Nephron (organoid): ENCODE measurements at regions not wholly inside any gene's neighbourhood (a gene's known extent, or its start where the extent isn't known, plus 50 kb on each side); places are given as distances from the start of the nearest gene placed in this dataset.

Experiments used
- H3K27ac Mint-ChIP-seq, 3 experiments: 2 replicates each; pipeline ENCODE4 v1.8.0; 2020; ENCODE audit warnings: mixed read lengths in 3 of 3, mild to moderate bottlenecking in 2 of 3, moderate library complexity in 1 of 3
- H3K27me3 Mint-ChIP-seq: 2 replicates; pipeline ENCODE4 v1.8.0; 2021; ENCODE audit warnings: low read depth, mild to moderate bottlenecking, moderate library complexity, mixed read lengths
- H3K36me3 Mint-ChIP-seq: 2 replicates; pipeline ENCODE4 v1.8.0; 2020; ENCODE audit warnings: low read depth, mixed read lengths
- H3K4me1 Mint-ChIP-seq: 2 replicates; pipeline ENCODE4 v1.8.0; 2020; ENCODE audit warnings: mixed read lengths
- H3K4me3 Mint-ChIP-seq, 3 experiments: 2 replicates each; pipeline ENCODE4 v1.8.0; 2020; ENCODE audit warnings: mild to moderate bottlenecking in 3 of 3, mixed read lengths in 3 of 3, moderate library complexity in 2 of 3
- H3K9me3 Mint-ChIP-seq: 2 replicates; pipeline ENCODE4 v1.8.0; 2020; ENCODE audit warnings: mixed read lengths
- CTCF ChIP-seq, 3 experiments: fragments of 200-600 bp; sonication (generic); IDR thresholded peaks; one replicate each; pipeline ENCODE4 v1.5.0; 2021; ENCODE audit warnings: antibody characterized with exemption in 3 of 3; ENCODE audit not compliant: unreplicated experiment in 3 of 3

- peaks cover 3% of the 10 kb centered on the region for H3K36me3 Mint-ChIP-seq
- H3K9me3 Mint-ChIP-seq = peaks cover 8% of the 10 kb centered on the region
- peaks cover 24% of the 10 kb centered on the region for H3K4me1 Mint-ChIP-seq
- H3K27ac Mint-ChIP-seq = no peak overlapping the region
- H3K4me3 Mint-ChIP-seq = no peak overlapping the region
- no peak for TF ChIP-seq CTCF (IDR thresholded peaks at IDR 0.05; ENCODE audit: unreplicated experiment in 3 of 3)
- peaks cover 3% of the 10 kb centered on the region for H3K27me3 Mint-ChIP-seq
Observed at GRCh38 chr4:186930024-186930423, 206.4 kb upstream of the FAT1 start.

- Mint-ChIP-seq H3K27ac (no peak overlapping the region), H3K4me1 (peaks cover 32% of the 10 kb centered on the region), H3K9me3 (peaks cover 8% of the 10 kb centered on the region), H3K36me3 (peaks cover 3% of the 10 kb centered on the region), H3K27me3 (peaks cover 3% of the 10 kb centered on the region), H3K4me3 (no peak overlapping the region)
- TF ChIP-seq CTCF (IDR thresholded peaks at IDR 0.05; ENCODE audit: unreplicated experiment in 3 of 3) = no peak
Observed at GRCh38 chr4:186931519-186931918, 207.9 kb upstream of the FAT1 start.

- Mint-ChIP-seq H3K27ac (peak overlapping the region; percentile 74 to 87 (median 85)), H3K27me3 (peaks cover 3% of the 10 kb centered on the region), H3K36me3 (peaks cover 3% of the 10 kb centered on the region)
Observed at GRCh38 chr4:186932196-186932595, 208.5 kb upstream of the FAT1 start.

GRCh38 chr4:186932631-186933187 lies 209.1 kb upstream of the FAT1 start:
- no peak overlapping the region for H3K4me3 Mint-ChIP-seq
- no peak for TF ChIP-seq CTCF (IDR thresholded peaks at IDR 0.05; ENCODE audit: unreplicated experiment in 3 of 3)
- peaks cover 3% of the 10 kb centered on the region for H3K36me3 Mint-ChIP-seq
- peak overlapping the region; percentile 74 to 87 (median 85) for H3K27ac Mint-ChIP-seq
- H3K4me1 Mint-ChIP-seq = peaks cover 39% of the 10 kb centered on the region
- peaks cover 3% of the 10 kb centered on the region for H3K27me3 Mint-ChIP-seq
- H3K9me3 Mint-ChIP-seq = peaks cover 9% of the 10 kb centered on the region

More at GRCh38 chr4:186932196-186932595, 208.5 kb upstream of the FAT1 start:
- no peak overlapping the region for H3K4me3 Mint-ChIP-seq
- TF ChIP-seq CTCF (IDR thresholded peaks at IDR 0.05; ENCODE audit: unreplicated experiment in 3 of 3) = no peak
- peaks cover 8% of the 10 kb centered on the region for H3K9me3 Mint-ChIP-seq
- peaks cover 39% of the 10 kb centered on the region for H3K4me1 Mint-ChIP-seq

- no peak for TF ChIP-seq CTCF (IDR thresholded peaks at IDR 0.05; ENCODE audit: unreplicated experiment in 3 of 3)
- peaks cover 9% of the 10 kb centered on the region for H3K27me3 Mint-ChIP-seq
- H3K36me3 Mint-ChIP-seq = peaks cover 3% of the 10 kb centered on the region
- H3K9me3 Mint-ChIP-seq = peaks cover 10% of the 10 kb centered on the region
- H3K4me1 Mint-ChIP-seq = peaks cover 39% of the 10 kb centered on the region
- peak overlapping the region; percentile 12 to 74 (median 51) for H3K27ac Mint-ChIP-seq
- no peak overlapping the region for H3K4me3 Mint-ChIP-seq
Observed at GRCh38 chr4:186934244-186934643, 210.6 kb upstream of the FAT1 start.

- Mint-ChIP-seq H3K27ac (peak overlapping the region in 2 of 3 experiments; percentile 85 to 88), H3K4me1 (peaks cover 39% of the 10 kb centered on the region), H3K9me3 (peaks cover 10% of the 10 kb centered on the region), H3K4me3 (no peak overlapping the region), H3K36me3 (peaks cover 3% of the 10 kb centered on the region), H3K27me3 (peaks cover 9% of the 10 kb centered on the region)
- TF ChIP-seq CTCF (IDR thresholded peaks at IDR 0.05; ENCODE audit: unreplicated experiment in 3 of 3) = no peak
Observed at GRCh38 chr4:186934841-186935443, 211.3 kb upstream of the FAT1 start.
